CD4-positive, alpha-beta T cell (primary cell): ENCODE measurements at regions not wholly inside any gene's neighbourhood (a gene's known extent, or its start where the extent isn't known, plus 50 kb on each side); places are given as distances from the start of the nearest gene placed in this dataset.

Experiments
- ATAC-seq: fragments of 200-7000 bp; cut with Tn5 transposase; one replicate; pipeline ENCODE4 v1.10.0; 2022; ENCODE audit warnings: mild to moderate bottlenecking; ENCODE audit not compliant: poor library complexity
- CTCF ChIA-PET: fragments of 350-600 bp; sonication (Branson Sonifier 250); formaldehyde crosslinking; loops from one replicate; lab custom pipeline; 2021; ENCODE audit warnings: antibody characterized with exemption, inconsistent platforms; lab: Charles Lee
- POLR2A ChIA-PET: fragments of 350-600 bp; sonication (Branson Sonifier 250); formaldehyde crosslinking; loops from one replicate; lab custom pipeline; 2021; ENCODE audit warnings: antibody characterized with exemption, inconsistent platforms; lab: Charles Lee
- DNase-seq, 14 experiments: peaks; one replicate each; pipeline ENCODE4 v3.0.0-alpha.2; 2013 to 2020; ENCODE audit warnings: mixed read lengths in 2 of 14
- H3K27ac ChIP-seq, 2 donors: one replicate each; pipeline versions ENCODE4 v1.5.1 to v1.7.0; 2013; ENCODE audit warnings: low read length in 2 of 2, low read depth in 1 of 2, mild to moderate bottlenecking in 1 of 2
- H3K27me3 ChIP-seq, 2 experiments: 1 replicate in 1 of 2; 2 replicates in 1 of 2; pipeline versions ENCODE4 v1.6.1 to v1.7.0; 2013; ENCODE audit warnings: low read length in 2 of 2, control low read depth in 1 of 2, mild to moderate bottlenecking in 1 of 2, moderate library complexity in 1 of 2; ENCODE audit not compliant: insufficient read depth in 2 of 2, control insufficient read depth in 1 of 2
- H3K36me3 ChIP-seq: one replicate; pipeline ENCODE4 v1.6.1; 2013; ENCODE audit warnings: low read length, control low read depth; ENCODE audit not compliant: insufficient read depth
- H3K4me1 ChIP-seq: one replicate; pipeline ENCODE4 v1.6.1; 2013; ENCODE audit warnings: low read length, control low read depth; ENCODE audit not compliant: insufficient read depth
- H3K4me3 ChIP-seq: one replicate; pipeline ENCODE4 v1.5.1; 2013; ENCODE audit warnings: mild to moderate bottlenecking, low read length, moderate library complexity
- H3K9me3 ChIP-seq, 2 experiments: 1 replicate in 1 of 2; 2 replicates in 1 of 2; pipeline versions ENCODE4 v1.6.1 to v1.7.0; 2013; ENCODE audit warnings: low read length in 2 of 2, mild to moderate bottlenecking in 2 of 2, control low read depth in 1 of 2, moderate library complexity in 1 of 2; ENCODE audit not compliant: control insufficient read depth in 1 of 2, insufficient read depth in 1 of 2
- H3K27ac Mint-ChIP-seq: one replicate; pipeline ENCODE4 v1.8.0; 2020; ENCODE audit warnings: mixed read lengths
- H3K27me3 Mint-ChIP-seq: one replicate; pipeline ENCODE4 v1.8.0; 2021; ENCODE audit warnings: mixed read lengths
- H3K36me3 Mint-ChIP-seq: one replicate; pipeline ENCODE4 v1.8.0; 2021; ENCODE audit warnings: low read depth, mixed read lengths
- H3K4me1 Mint-ChIP-seq: one replicate; pipeline ENCODE4 v1.8.0; 2021; ENCODE audit warnings: low read depth, mixed read lengths
- H3K4me3 Mint-ChIP-seq: one replicate; pipeline ENCODE4 v1.8.0; 2020; ENCODE audit warnings: mild to moderate bottlenecking, mixed read lengths
- H3K9me3 Mint-ChIP-seq: one replicate; pipeline ENCODE4 v1.8.0; 2020; ENCODE audit warnings: mixed read lengths
- intact Hi-C, 2 experiments: fragments of 100-400 bp; cut with DNase I in 1 of 2; cut with micrococcal nuclease in 1 of 2; formaldehyde crosslinking; loops; one replicate each; pipeline versions ENCODE4 v1.15.1 to v1.9.0; 2023 to 2025; cut with DNase I, micrococcal nuclease
- TF ChIP-seq, protein P1 (sequence below): fragments of 200-600 bp; IDR thresholded peaks from one replicate; pipeline ENCODE4 v1.8.0; 2022; ENCODE audit warnings: antibody characterized with exemption, mild to moderate bottlenecking

DNA sequence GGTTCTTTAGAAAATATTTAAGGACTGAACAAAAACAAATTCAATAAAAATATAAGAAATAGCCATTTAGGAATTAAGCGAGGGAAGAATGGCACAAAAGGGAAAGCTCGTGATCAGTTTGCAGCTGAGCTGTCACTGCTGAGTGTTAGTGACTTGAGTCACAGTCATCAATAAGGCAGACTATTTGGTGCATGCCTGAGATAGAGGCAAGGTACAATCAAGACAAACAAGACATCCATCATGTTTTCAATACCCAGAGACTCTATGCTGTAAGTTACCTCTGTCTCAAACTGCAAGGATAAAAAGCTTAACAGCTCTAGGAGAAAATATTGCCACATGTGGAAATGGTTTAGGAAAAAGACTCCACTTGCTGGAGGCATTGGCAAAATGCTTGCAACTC, 426.4 kb upstream of the TYRP1 start:
- Mint-ChIP-seq H3K27me3 (no peaks in the 10 kb centered on the region), H3K27ac (no peak overlapping the region), H3K36me3 (no peaks in the 10 kb centered on the region), H3K9me3 (peaks cover 18% of the 10 kb centered on the region), H3K4me1 (no peaks in the 10 kb centered on the region), H3K4me3 (no peak overlapping the region)
- Histone ChIP-seq H3K27me3 (no peaks in the 10 kb centered on the region), H3K4me3 (no peak overlapping the region), H3K4me1 (no peaks in the 10 kb centered on the region), H3K36me3 (no peaks in the 10 kb centered on the region), H3K27ac (no peak overlapping the region), H3K9me3 (peaks cover 4% of the 10 kb centered on the region in 2 experiments)
- no peak for DNase-seq
- no peak for ATAC-seq
- TF ChIP-seq, protein P1, sequence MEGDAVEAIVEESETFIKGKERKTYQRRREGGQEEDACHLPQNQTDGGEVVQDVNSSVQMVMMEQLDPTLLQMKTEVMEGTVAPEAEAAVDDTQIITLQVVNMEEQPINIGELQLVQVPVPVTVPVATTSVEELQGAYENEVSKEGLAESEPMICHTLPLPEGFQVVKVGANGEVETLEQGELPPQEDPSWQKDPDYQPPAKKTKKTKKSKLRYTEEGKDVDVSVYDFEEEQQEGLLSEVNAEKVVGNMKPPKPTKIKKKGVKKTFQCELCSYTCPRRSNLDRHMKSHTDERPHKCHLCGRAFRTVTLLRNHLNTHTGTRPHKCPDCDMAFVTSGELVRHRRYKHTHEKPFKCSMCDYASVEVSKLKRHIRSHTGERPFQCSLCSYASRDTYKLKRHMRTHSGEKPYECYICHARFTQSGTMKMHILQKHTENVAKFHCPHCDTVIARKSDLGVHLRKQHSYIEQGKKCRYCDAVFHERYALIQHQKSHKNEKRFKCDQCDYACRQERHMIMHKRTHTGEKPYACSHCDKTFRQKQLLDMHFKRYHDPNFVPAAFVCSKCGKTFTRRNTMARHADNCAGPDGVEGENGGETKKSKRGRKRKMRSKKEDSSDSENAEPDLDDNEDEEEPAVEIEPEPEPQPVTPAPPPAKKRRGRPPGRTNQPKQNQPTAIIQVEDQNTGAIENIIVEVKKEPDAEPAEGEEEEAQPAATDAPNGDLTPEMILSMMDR, result no peak
- intact Hi-C loops, result no loop called here
- POLR2A ChIA-PET, result no interaction called here
- CTCF ChIA-PET, result no interaction called here

DNA sequence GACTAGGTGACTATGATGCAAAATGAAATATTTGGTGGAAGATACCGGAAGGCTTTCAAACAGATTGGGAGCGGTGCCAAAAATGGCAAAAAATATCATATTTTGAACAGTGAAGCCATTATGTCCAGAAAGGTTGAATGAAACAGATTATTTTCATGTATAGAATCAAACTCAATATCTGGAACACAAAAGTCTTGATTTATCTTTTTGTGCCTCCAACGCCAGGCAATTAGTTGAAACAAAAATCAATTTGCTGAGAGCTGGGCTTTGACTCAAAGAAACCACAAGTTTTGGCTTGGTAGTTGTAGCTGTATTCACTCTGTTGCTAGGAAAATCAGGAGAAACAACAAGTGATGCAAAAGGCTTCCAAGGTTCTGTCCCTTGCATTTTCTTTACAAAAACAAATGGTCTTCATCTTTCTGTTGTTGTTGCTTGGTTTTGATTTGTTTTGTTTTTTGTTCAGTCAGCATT, 421.7 kb upstream of the TYRP1 start:
- intact Hi-C loops, result no loop called here
- Histone ChIP-seq H3K4me1 (no peaks in the 10 kb centered on the region), H3K9me3 (peaks cover 4% of the 10 kb centered on the region in 2 experiments), H3K27me3 (no peaks in the 10 kb centered on the region), H3K4me3 (no peak overlapping the region), H3K27ac (no peak overlapping the region), H3K36me3 (no peaks in the 10 kb centered on the region)
- TF ChIP-seq, protein P1, result no peak
- ChIA-PET CTCF (no interaction called here), POLR2A (no interaction called here)
- Mint-ChIP-seq H3K27me3 (no peaks in the 10 kb centered on the region), H3K36me3 (no peaks in the 10 kb centered on the region), H3K4me3 (no peak overlapping the region), H3K4me1 (no peaks in the 10 kb centered on the region), H3K9me3 (peaks cover 13% of the 10 kb centered on the region), H3K27ac (no peak overlapping the region)
- ATAC-seq (no peak), DNase-seq (no peak)

DNA sequence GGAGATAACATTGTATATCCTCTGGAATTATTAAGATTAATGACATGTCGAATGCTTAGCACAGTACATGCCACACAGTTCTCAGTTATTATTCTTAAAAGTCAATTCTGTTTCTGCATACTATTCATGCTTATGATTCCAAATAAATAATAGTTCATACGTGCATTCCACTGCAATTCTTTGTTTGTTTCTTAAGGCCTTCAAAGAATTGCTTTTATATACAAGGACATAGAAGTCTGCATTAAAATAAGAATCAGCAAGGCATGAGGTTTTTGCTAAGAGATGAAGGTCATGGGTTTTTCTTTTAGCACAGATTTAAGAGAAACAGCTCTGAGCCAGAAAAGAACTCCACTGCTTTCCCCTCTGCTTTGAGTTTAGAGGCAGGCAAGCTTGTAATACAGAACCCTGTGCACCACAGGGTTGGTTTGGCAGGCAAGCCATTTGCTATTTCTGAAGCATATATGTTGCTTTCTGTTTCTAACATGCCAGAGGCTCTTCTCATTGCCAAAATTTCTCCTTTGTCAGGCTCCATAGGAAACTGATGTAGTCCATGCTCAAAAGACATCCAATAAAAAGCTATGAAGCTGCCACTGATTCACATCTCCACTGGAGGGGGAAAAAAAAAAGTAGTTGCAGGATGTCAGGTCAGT, 420.6 kb upstream of the TYRP1 start:
- H3K9me3 ChIP-seq, result peaks cover 0 to 4% of the 10 kb centered on the region in 2 experiments
- Mint-ChIP-seq H3K4me1 (no peaks in the 10 kb centered on the region), H3K4me3 (no peak overlapping the region), H3K9me3 (peaks cover 17% of the 10 kb centered on the region), H3K36me3 (no peaks in the 10 kb centered on the region), H3K27ac (no peak overlapping the region), H3K27me3 (no peaks in the 10 kb centered on the region)
- H3K27ac ChIP-seq, result no peak overlapping the region
- no peak for DNase-seq
- no peak for ATAC-seq
- H3K4me3 ChIP-seq, result no peak overlapping the region
- ChIA-PET CTCF (no interaction called here), POLR2A (no interaction called here)
- no peaks in the 10 kb centered on the region for H3K36me3 ChIP-seq
- intact Hi-C loops, result no loop called here
- TF ChIP-seq, protein P1, result no peak
- no peaks in the 10 kb centered on the region for H3K27me3 ChIP-seq
- H3K4me1 ChIP-seq, result no peaks in the 10 kb centered on the region
